B cell (primary cell): ENCODE measurements at regions not wholly inside any gene's neighbourhood (a gene's known extent, or its start where the extent isn't known, plus 50 kb on each side); places are given as distances from the start of the nearest gene placed in this dataset.

ENCODE experiments used
- ATAC-seq: fragments of 200-7000 bp; cut with Tn5 transposase; one replicate; pipeline ENCODE4 v1.10.0; 2021; ENCODE audit warnings: low read depth, mild to moderate bottlenecking, moderate number of reproducible peaks, moderate library complexity
- CTCF ChIA-PET: fragments of 350-600 bp; sonication (Branson Sonifier 250); formaldehyde crosslinking; loops from one replicate; lab custom pipeline; 2021; ENCODE audit warnings: antibody characterized with exemption, inconsistent platforms; lab: Charles Lee
- POLR2A ChIA-PET: fragments of 350-600 bp; sonication (Branson Sonifier 250); formaldehyde crosslinking; loops from one replicate; lab custom pipeline; 2021; ENCODE audit warnings: antibody characterized with exemption; lab: Charles Lee
- DNase-seq: peaks from one replicate; pipeline ENCODE4 v3.0.0; 2013
- H2AFZ ChIP-seq: 2 replicates; pipeline ENCODE4 v1.6.1; 2012; ENCODE audit warnings: mild to moderate bottlenecking, low read depth, low read length; ENCODE audit not compliant: insufficient read depth, poor library complexity, severe bottlenecking
- H3K27ac ChIP-seq, 2 donors: 1 replicate in 1 of 2; 2 replicates in 1 of 2; pipeline ENCODE4 v1.5.1; 2012 to 2013; ENCODE audit warnings: low read length in 2 of 2, mild to moderate bottlenecking in 2 of 2, moderate library complexity in 1 of 2
- H3K27me3 ChIP-seq, 4 experiments: fragments of 200-600 bp in 1 of 4; sonication (generic) in 1 of 4; replicated peaks in 1 of 4; 1 replicate in 2 of 4; 2 replicates in 2 of 4; pipeline versions ENCODE4 v1.6.1 to v1.7.0; 2013 to 2016; ENCODE audit warnings: low read length in 3 of 4, mild to moderate bottlenecking in 2 of 4, mixed read lengths in 1 of 4, moderate library complexity in 1 of 4; ENCODE audit not compliant: insufficient read depth in 4 of 4, control insufficient read depth in 3 of 4; ENCODE audit errors: control extremely low read depth in 1 of 4
- H3K36me3 ChIP-seq, 2 experiments: replicated peaks in 1 of 2; 1 replicate in 1 of 2; 2 replicates in 1 of 2; pipeline versions ENCODE4 v1.6.1 to v1.7.1; 2013; ENCODE audit warnings: low read length in 1 of 2; ENCODE audit not compliant: insufficient read depth in 2 of 2, control insufficient read depth in 1 of 2; ENCODE audit errors: control extremely low read depth in 1 of 2, extremely low read depth in 1 of 2
- H3K4me1 ChIP-seq, 2 donors: fragments of 200-600 bp in 1 of 2; sonication (generic) in 1 of 2; 1 replicate in 1 of 2; 2 replicates in 1 of 2; pipeline versions ENCODE4 v1.5.1 to v1.6.1; 2013 to 2017; ENCODE audit warnings: low read length in 2 of 2; ENCODE audit not compliant: control insufficient read depth in 2 of 2, insufficient read depth in 2 of 2
- H3K4me2 ChIP-seq: replicated peaks from 2 replicates; pipeline ENCODE3; 2012; ENCODE audit warnings: mild to moderate bottlenecking, low read depth, low read length; ENCODE audit not compliant: poor library complexity, severe bottlenecking
- H3K4me3 ChIP-seq, 5 experiments: fragments of 200-600 bp in 1 of 5; sonication (generic) in 1 of 5; 1 replicate in 3 of 5; 2 replicates in 2 of 5; pipeline versions ENCODE4 v1.5.1 to v1.7.0; 2011 to 2016; ENCODE audit warnings: low read length in 4 of 5, mild to moderate bottlenecking in 4 of 5, low read depth in 2 of 5, control low read depth in 1 of 5, moderate library complexity in 1 of 5; ENCODE audit not compliant: insufficient read depth in 1 of 5; ENCODE audit errors: control extremely low read depth in 1 of 5, extremely low read depth in 1 of 5
- H3K79me2 ChIP-seq: fragments of 200-600 bp; sonication (generic); one replicate; pipeline ENCODE4 v1.6.0; 2016; ENCODE audit warnings: low read length; ENCODE audit not compliant: control insufficient read depth, insufficient read depth
- H3K9ac ChIP-seq: fragments of 200-600 bp; sonication (generic); 2 replicates; pipeline ENCODE4 v1.6.1; 2017; ENCODE audit warnings: mild to moderate bottlenecking, low read length, moderate library complexity
- H3K9me3 ChIP-seq, 3 donors: one replicate each; pipeline versions ENCODE4 v1.6.1 to v1.7.1; 2013; ENCODE audit warnings: low read length in 2 of 3; ENCODE audit not compliant: control insufficient read depth in 2 of 3, insufficient read depth in 1 of 3; ENCODE audit errors: control extremely low read depth in 1 of 3
- H4K20me1 ChIP-seq: 2 replicates; pipeline ENCODE4 v1.6.0; 2012; ENCODE audit warnings: mild to moderate bottlenecking, low read length; ENCODE audit not compliant: insufficient read depth, control insufficient read depth, poor library complexity, severe bottlenecking
- H3K27ac Mint-ChIP-seq: one replicate; pipeline ENCODE4 v1.8.0; 2021; ENCODE audit warnings: mixed read lengths
- H3K27me3 Mint-ChIP-seq: one replicate; pipeline ENCODE4 v1.8.0; 2021; ENCODE audit warnings: mixed read lengths
- H3K4me1 Mint-ChIP-seq: one replicate; pipeline ENCODE4 v1.8.0; 2021; ENCODE audit warnings: mixed read lengths
- H3K4me3 Mint-ChIP-seq: one replicate; pipeline ENCODE4 v1.8.0; 2021; ENCODE audit warnings: mixed read lengths
- H3K9me3 Mint-ChIP-seq: one replicate; pipeline ENCODE4 v1.8.0; 2022; ENCODE audit warnings: mixed read lengths; ENCODE audit not compliant: insufficient read depth
- EZH2 ChIP-seq: IDR thresholded peaks from 2 replicates; pipeline ENCODE4 v1.6.1; 2012; ENCODE audit warnings: borderline replicate concordance, low read depth, mild to moderate bottlenecking, moderate library complexity, low read length; ENCODE audit not compliant: insufficient read depth, poor library complexity, severe bottlenecking
- WGBS: methylation state at CpG from one replicate; pipeline ENCODE4 v1.1.5; 2013; ENCODE audit warnings: missing lambda C conversion rate; ENCODE audit not compliant: insufficient coverage; 5-methylcytosine and 5-hydroxymethylcytosine counted together
- intact Hi-C: fragments of 100-400 bp; cut with micrococcal nuclease; formaldehyde crosslinking; loops from one replicate; pipeline ENCODE4 v1.10.0; 2022
- TF ChIP-seq, protein P1 (sequence below): fragments of 200-600 bp; IDR thresholded peaks from one replicate; pipeline ENCODE4 v1.8.0; 2022; ENCODE audit warnings: antibody characterized with exemption, mild to moderate bottlenecking

- H3K27me3 Mint-ChIP-seq: no peaks in the 10 kb centered on the region
- H3K27ac ChIP-seq: no peak overlapping the region
- H3K36me3 ChIP-seq: no peaks in the 10 kb centered on the region
- no peaks in the 10 kb centered on the region for H3K27me3 ChIP-seq
- TF ChIP-seq, protein P1, sequence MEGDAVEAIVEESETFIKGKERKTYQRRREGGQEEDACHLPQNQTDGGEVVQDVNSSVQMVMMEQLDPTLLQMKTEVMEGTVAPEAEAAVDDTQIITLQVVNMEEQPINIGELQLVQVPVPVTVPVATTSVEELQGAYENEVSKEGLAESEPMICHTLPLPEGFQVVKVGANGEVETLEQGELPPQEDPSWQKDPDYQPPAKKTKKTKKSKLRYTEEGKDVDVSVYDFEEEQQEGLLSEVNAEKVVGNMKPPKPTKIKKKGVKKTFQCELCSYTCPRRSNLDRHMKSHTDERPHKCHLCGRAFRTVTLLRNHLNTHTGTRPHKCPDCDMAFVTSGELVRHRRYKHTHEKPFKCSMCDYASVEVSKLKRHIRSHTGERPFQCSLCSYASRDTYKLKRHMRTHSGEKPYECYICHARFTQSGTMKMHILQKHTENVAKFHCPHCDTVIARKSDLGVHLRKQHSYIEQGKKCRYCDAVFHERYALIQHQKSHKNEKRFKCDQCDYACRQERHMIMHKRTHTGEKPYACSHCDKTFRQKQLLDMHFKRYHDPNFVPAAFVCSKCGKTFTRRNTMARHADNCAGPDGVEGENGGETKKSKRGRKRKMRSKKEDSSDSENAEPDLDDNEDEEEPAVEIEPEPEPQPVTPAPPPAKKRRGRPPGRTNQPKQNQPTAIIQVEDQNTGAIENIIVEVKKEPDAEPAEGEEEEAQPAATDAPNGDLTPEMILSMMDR: no peak
- no peak for TF ChIP-seq EZH2
- no peak overlapping the region for H3K4me3 ChIP-seq
- no peaks in the 10 kb centered on the region for H4K20me1 ChIP-seq
- H3K9me3 ChIP-seq: peaks cover 0 to 10% (median 0%) of the 10 kb centered on the region in 3 donors
- H3K27ac Mint-ChIP-seq: no peak overlapping the region
- H3K9me3 Mint-ChIP-seq: peaks cover 3% of the 10 kb centered on the region
- ChIA-PET POLR2A (interaction anchor here (0.6 kb wide), 1 partner anchor 8 kb away, joined by 5 read pairs; no protein-coding TSS in a partner anchor), CTCF (no interaction called here)
- H3K4me1 ChIP-seq: no peaks in the 10 kb centered on the region
- DNase-seq (no peak), ATAC-seq (no peak)
- H3K79me2 ChIP-seq: no peaks in the 10 kb centered on the region
- H3K4me2 ChIP-seq: no peak overlapping the region
- no peaks in the 10 kb centered on the region for H3K4me1 Mint-ChIP-seq
- WGBS: 100% methylated on average over 6 of the region's 11 CpGs
- no peak overlapping the region for H3K4me3 Mint-ChIP-seq
- intact Hi-C loops: no loop called here
- no peak overlapping the region for H3K9ac ChIP-seq
- no peak overlapping the region for H2AFZ ChIP-seq
These were observed 1127.9 kb downstream of the VRK1 start for GRCh38 chr14:97924922-97925613.

DNA sequence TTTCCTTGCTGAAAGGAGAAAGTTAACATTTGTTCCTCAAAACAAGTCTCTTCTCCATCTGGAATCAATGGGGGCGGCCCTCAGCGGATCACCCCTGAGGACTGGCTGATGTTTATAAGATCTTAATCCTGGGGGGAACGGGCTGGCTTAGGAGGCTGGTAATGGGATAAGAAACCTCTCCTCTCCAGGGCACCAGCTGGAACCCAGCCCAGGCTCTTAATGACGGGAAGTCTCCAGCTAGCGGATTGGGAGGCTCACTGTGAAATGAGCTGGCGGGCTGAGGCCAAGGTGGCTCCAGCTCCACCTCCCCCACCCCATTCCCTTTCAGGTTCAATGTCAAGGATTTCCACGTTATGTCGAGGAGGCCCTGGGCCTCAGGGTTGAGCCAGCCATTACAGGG, 1133.0 kb downstream of the VRK1 start:
- POLR2A ChIA-PET: no interaction called here

More for the DNA sequence above, 1133.0 kb downstream of the VRK1 start:
- 94% methylated on average over 6 of the region's 8 CpGs for WGBS
- Histone ChIP-seq H2AFZ (no peak overlapping the region), H3K36me3 (no peaks in the 10 kb centered on the region), H3K27me3 (no peaks in the 10 kb centered on the region), H3K9ac (no peak overlapping the region), H3K79me2 (no peaks in the 10 kb centered on the region), H3K4me1 (no peaks in the 10 kb centered on the region), H3K27ac (no peak overlapping the region), H3K4me3 (no peak overlapping the region), H3K4me2 (no peak overlapping the region), H4K20me1 (no peaks in the 10 kb centered on the region), H3K9me3 (peaks cover 0 to 9% (median 0%) of the 10 kb centered on the region in 3 donors)
- CTCF ChIA-PET: no interaction called here
- Mint-ChIP-seq H3K27me3 (no peaks in the 10 kb centered on the region), H3K9me3 (peaks cover 7% of the 10 kb centered on the region), H3K4me3 (no peak overlapping the region), H3K4me1 (no peaks in the 10 kb centered on the region), H3K27ac (no peak overlapping the region)
- intact Hi-C loops: no loop called here
- ATAC-seq (no peak), DNase-seq (no peak)
- TF ChIP-seq, protein P1: no peak
- no peak for TF ChIP-seq EZH2
